HepG2 (cell line): ENCODE measurements at regions not wholly inside any gene's neighbourhood (a gene's known extent, or its start where the extent isn't known, plus 50 kb on each side); places are given as distances from the start of the nearest gene placed in this dataset.

ENCODE experiments used
- HES4 ChIP-seq: sonication (generic); formaldehyde crosslinking; IDR thresholded peaks from 2 replicates; pipeline ENCODE4 v1.9.0; 2021; ENCODE audit warnings: mild to moderate bottlenecking, missing genetic modification reagents, borderline replicate concordance
- NFYB ChIP-seq: sonication (generic); formaldehyde crosslinking; IDR thresholded peaks from 2 replicates; pipeline ENCODE4 v1.4.0; 2020; ENCODE audit warnings: missing genetic modification reagents
- ZSCAN25 ChIP-seq: sonication (generic); formaldehyde crosslinking; IDR thresholded peaks from 2 replicates; pipeline ENCODE4 v1.8.0; 2022; ENCODE audit warnings: mild to moderate bottlenecking, missing genetic modification reagents
- TF ChIP-seq, protein P1 (sequence below): sonication (generic); formaldehyde crosslinking; IDR thresholded peaks from 2 replicates; pipeline ENCODE4 v1.4.0; 2020; ENCODE audit warnings: missing genetic modification reagents
- TF ChIP-seq, protein P2 (sequence below): sonication (generic); formaldehyde crosslinking; IDR thresholded peaks from 2 replicates; pipeline ENCODE4 v1.5.0; 2020; ENCODE audit warnings: mild to moderate bottlenecking, missing genetic modification reagents, moderate library complexity
- TF ChIP-seq, protein P3 (sequence below): sonication (generic); formaldehyde crosslinking; conservative IDR thresholded peaks from 2 replicates; pipeline ENCODE4 v1.4.0; 2020; ENCODE audit warnings: missing genetic modification reagents

DNA sequence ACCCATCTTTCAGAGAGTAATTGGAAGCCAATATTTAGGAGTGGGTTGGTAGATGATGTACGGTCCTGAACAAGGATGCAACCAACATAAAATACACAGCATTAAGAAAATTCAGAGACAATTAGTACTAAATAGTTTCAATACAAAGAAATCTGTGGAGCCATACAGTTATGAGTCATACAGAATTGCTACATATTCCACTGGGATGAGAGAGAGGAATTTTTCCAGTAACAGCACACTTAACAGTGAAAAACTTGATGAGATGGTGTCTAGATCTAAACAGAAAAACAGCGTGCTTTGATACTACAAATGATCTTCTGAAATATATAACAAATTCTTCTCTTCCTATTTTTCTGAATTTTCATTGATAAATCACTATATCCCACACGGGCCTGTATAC lies 1999.3 kb upstream of the CDH9 start:
- TF ChIP-seq HES4 (CRISPR knock-in tag) (no peak), NFYB (CRISPR knock-in tag) (no peak), ZSCAN25 (CRISPR knock-in tag) (no peak)
- TF ChIP-seq, protein P1, sequence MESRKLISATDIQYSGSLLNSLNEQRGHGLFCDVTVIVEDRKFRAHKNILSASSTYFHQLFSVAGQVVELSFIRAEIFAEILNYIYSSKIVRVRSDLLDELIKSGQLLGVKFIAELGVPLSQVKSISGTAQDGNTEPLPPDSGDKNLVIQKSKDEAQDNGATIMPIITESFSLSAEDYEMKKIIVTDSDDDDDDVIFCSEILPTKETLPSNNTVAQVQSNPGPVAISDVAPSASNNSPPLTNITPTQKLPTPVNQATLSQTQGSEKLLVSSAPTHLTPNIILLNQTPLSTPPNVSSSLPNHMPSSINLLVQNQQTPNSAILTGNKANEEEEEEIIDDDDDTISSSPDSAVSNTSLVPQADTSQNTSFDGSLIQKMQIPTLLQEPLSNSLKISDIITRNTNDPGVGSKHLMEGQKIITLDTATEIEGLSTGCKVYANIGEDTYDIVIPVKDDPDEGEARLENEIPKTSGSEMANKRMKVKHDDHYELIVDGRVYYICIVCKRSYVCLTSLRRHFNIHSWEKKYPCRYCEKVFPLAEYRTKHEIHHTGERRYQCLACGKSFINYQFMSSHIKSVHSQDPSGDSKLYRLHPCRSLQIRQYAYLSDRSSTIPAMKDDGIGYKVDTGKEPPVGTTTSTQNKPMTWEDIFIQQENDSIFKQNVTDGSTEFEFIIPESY (CRISPR knock-in tag) = no peak
- TF ChIP-seq, protein P2, sequence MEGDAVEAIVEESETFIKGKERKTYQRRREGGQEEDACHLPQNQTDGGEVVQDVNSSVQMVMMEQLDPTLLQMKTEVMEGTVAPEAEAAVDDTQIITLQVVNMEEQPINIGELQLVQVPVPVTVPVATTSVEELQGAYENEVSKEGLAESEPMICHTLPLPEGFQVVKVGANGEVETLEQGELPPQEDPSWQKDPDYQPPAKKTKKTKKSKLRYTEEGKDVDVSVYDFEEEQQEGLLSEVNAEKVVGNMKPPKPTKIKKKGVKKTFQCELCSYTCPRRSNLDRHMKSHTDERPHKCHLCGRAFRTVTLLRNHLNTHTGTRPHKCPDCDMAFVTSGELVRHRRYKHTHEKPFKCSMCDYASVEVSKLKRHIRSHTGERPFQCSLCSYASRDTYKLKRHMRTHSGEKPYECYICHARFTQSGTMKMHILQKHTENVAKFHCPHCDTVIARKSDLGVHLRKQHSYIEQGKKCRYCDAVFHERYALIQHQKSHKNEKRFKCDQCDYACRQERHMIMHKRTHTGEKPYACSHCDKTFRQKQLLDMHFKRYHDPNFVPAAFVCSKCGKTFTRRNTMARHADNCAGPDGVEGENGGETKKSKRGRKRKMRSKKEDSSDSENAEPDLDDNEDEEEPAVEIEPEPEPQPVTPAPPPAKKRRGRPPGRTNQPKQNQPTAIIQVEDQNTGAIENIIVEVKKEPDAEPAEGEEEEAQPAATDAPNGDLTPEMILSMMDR (CRISPR knock-in tag) = no peak
- TF ChIP-seq, protein P3, sequence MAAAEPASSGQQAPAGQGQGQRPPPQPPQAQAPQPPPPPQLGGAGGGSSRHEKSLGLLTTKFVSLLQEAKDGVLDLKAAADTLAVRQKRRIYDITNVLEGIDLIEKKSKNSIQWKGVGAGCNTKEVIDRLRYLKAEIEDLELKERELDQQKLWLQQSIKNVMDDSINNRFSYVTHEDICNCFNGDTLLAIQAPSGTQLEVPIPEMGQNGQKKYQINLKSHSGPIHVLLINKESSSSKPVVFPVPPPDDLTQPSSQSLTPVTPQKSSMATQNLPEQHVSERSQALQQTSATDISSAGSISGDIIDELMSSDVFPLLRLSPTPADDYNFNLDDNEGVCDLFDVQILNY (CRISPR knock-in tag) = no peak
